A549 (cell line): ENCODE measurements at regions not wholly inside any gene's neighbourhood (a gene's known extent, or its start where the extent isn't known, plus 50 kb on each side); places are given as distances from the start of the nearest gene placed in this dataset.
"Not testable (repeated sequence)": the region's sequence is repeated elsewhere in the genome, so short reads cannot be mapped to it uniquely, and the experiment has no call there.

Source experiments
- ATAC-seq, 2 experiments: fragments of 200-7000 bp in 1 of 2; fragments of >200 bp in 1 of 2; cut with Nextera tagmentation in 1 of 2; cut with Tn5 transposase in 1 of 2; 3 replicates each; pipeline versions ENCODE4 v1.8.0 to v1.9.1; 2018 to 2020; ENCODE audit warnings: mild to moderate bottlenecking in 1 of 2, moderate library complexity in 1 of 2
- CTCF ChIA-PET: fragments of 300-600 bp; sonication (Branson Sonifier 250); formaldehyde crosslinking; extraction: SDS; loops from one replicate; lab custom pipeline; 2021; ENCODE audit warnings: antibody characterized with exemption, inconsistent platforms; lab: Yijun Ruan, JAX
- POLR2A ChIA-PET: fragments of 350-600 bp; formaldehyde crosslinking; extraction: SDS; loops from one replicate; lab custom pipeline; 2021; ENCODE audit warnings: antibody characterized with exemption, inconsistent platforms; lab: Yijun Ruan, JAX
- DNase-seq, 2 experiments: peaks; one replicate each; pipeline versions ENCODE4 v3.0.0 to v3.0.0-alpha.2; 2011 to 2016; ENCODE audit warnings: low read depth in 1 of 2, low spot score in 1 of 2
- FAIRE-seq: peaks from 2 replicates; lab custom pipeline; 2011; peaks lifted over from hg19 to GRCh38; lab: Jason Lieb, UNC
- H3K27ac ChIP-seq, 2 experiments: fragments of >200 bp; sonication (Bioruptor Twin); formaldehyde crosslinking; 3 replicates each; pipeline ENCODE4 v1.5.1; 2016 to 2017
- H3K4me1 ChIP-seq: fragments of >200 bp; sonication (Bioruptor Twin); formaldehyde crosslinking; 3 replicates; pipeline ENCODE4 v1.6.1; 2016
- H3K4me2 ChIP-seq: fragments of >200 bp; sonication (Bioruptor Twin); formaldehyde crosslinking; 3 replicates; pipeline ENCODE4 v1.6.1; 2016
- H3K4me3 ChIP-seq: fragments of >200 bp; sonication (Bioruptor Twin); formaldehyde crosslinking; 3 replicates; pipeline ENCODE4 v1.5.1; 2016
- H3K9me3 ChIP-seq: fragments of >200 bp; sonication (Bioruptor Twin); formaldehyde crosslinking; 3 replicates; pipeline ENCODE4 v1.6.1; 2016
- ATOH8 ChIP-seq: fragments of 250-450 bp; sonication (Bioruptor Pico); IDR thresholded peaks from 2 replicates; pipeline ENCODE4 v1.5.0; 2020; ENCODE audit warnings: low read depth, mild to moderate bottlenecking, moderate library complexity
- CEBPB ChIP-seq, 2 experiments: fragments of >200 bp in 1 of 2; sonication (Bioruptor Twin) in 1 of 2; formaldehyde crosslinking in 1 of 2; IDR thresholded peaks; 2 replicates each; pipeline ENCODE4 v1.6.1; 2012 to 2016
- E2F6 ChIP-seq: IDR thresholded peaks from 2 replicates; pipeline ENCODE4 v1.6.1; 2012; ENCODE audit warnings: low read depth, borderline replicate concordance
- EHMT2 ChIP-seq: fragments of 200-600 bp; sonication (generic); IDR thresholded peaks from 2 replicates; pipeline ENCODE4 v1.6.1; 2016; ENCODE audit warnings: antibody characterized with exemption, low read depth, mild to moderate bottlenecking, moderate library complexity
- ELK1 ChIP-seq: fragments of 150-350 bp; IDR thresholded peaks from 2 replicates; pipeline ENCODE4 v1.6.1; 2014; ENCODE audit warnings: low read depth, mild to moderate bottlenecking, low read length
- EP300 ChIP-seq, 2 experiments: fragments of >200 bp; sonication (Bioruptor Twin); formaldehyde crosslinking; IDR thresholded peaks; 2 replicates in 1 of 2; 3 replicates in 1 of 2; pipeline ENCODE4 v1.6.1; 2016 to 2017
- HDAC2 ChIP-seq: fragments of 200-600 bp; sonication (generic); IDR thresholded peaks from 2 replicates; pipeline ENCODE4 v1.6.1; 2016
- HOXB13 ChIP-seq: fragments of 250-450 bp; sonication (Bioruptor Pico); IDR thresholded peaks from 2 replicates; pipeline ENCODE4 v1.5.0; 2020; ENCODE audit warnings: low read depth, mild to moderate bottlenecking, moderate library complexity
- HOXB5 ChIP-seq: fragments of 250-450 bp; sonication (Bioruptor Pico); IDR thresholded peaks from 2 replicates; pipeline ENCODE4 v1.5.0; 2020; ENCODE audit warnings: mild to moderate bottlenecking, moderate library complexity
- MAX ChIP-seq: IDR thresholded peaks from 2 replicates; pipeline ENCODE4 v1.6.1; 2012
- MAZ ChIP-seq: fragments of 150-350 bp; IDR thresholded peaks from 2 replicates; pipeline ENCODE4 v1.6.1; 2014; ENCODE audit warnings: antibody characterized with exemption, low read depth, low read length, borderline replicate concordance
- MYC ChIP-seq: IDR thresholded peaks from 2 replicates; pipeline ENCODE4 v1.6.1; 2012; ENCODE audit warnings: mild to moderate bottlenecking, inconsistent platforms, low read length, improper control_type of control experiment, borderline replicate concordance
- NFE2L2 ChIP-seq: fragments of 150-350 bp; conservative IDR thresholded peaks from 2 replicates; pipeline ENCODE4 v1.6.1; 2014; ENCODE audit warnings: low read length
- NPAS2 ChIP-seq: fragments of 250-450 bp; sonication (Bioruptor Pico); IDR thresholded peaks from 2 replicates; pipeline ENCODE4 v1.8.0; 2022; ENCODE audit warnings: mild to moderate bottlenecking, moderate library complexity, borderline replicate concordance
- PHF8 ChIP-seq: fragments of 200-600 bp; sonication (generic); IDR thresholded peaks from 2 replicates; pipeline ENCODE4 v1.6.1; 2016; ENCODE audit warnings: low read depth, mild to moderate bottlenecking, antibody characterized with exemption, moderate library complexity, borderline replicate concordance
- SMC3 ChIP-seq: fragments of >200 bp; sonication (Bioruptor Twin); formaldehyde crosslinking; IDR thresholded peaks from 3 replicates; pipeline ENCODE4 v1.6.1; 2018; ENCODE audit warnings: inconsistent platforms
- TP53 ChIP-seq: fragments of 250-450 bp; sonication (Bioruptor Pico); IDR thresholded peaks from 2 replicates; pipeline ENCODE4 v1.5.0; 2021; ENCODE audit warnings: mild to moderate bottlenecking, moderate library complexity
- ZNF302 ChIP-seq: fragments of 250-450 bp; sonication (Bioruptor Pico); IDR thresholded peaks from 2 replicates; pipeline ENCODE4 v1.9.0; 2021; ENCODE audit warnings: inconsistent platforms, mild to moderate bottlenecking, moderate library complexity
- ZSCAN20 ChIP-seq: fragments of 250-450 bp; sonication (Bioruptor Pico); IDR thresholded peaks from 2 replicates; pipeline ENCODE4 v1.8.0; 2022; ENCODE audit warnings: mild to moderate bottlenecking, moderate library complexity
- WGBS: methylation state at CpG from one replicate; pipeline ENCODE4 v1.1.6; 2017; ENCODE audit errors: missing lambda C conversion rate; 5-methylcytosine and 5-hydroxymethylcytosine counted together
- TF ChIP-seq, protein P1 (sequence below): fragments of 450-650 bp; IDR thresholded peaks from 2 replicates; pipeline ENCODE4 v1.6.1; 2014; ENCODE audit warnings: antibody characterized with exemption

- no peak for TF ChIP-seq TP53 (CRISPR knock-in tag)
Measured at GRCh38 chr5:163893281-163893680, 387.9 kb downstream of the MAT2B start (continued).

- ATAC-seq (no peak), FAIRE-seq (no peak), DNase-seq (no peak)
- CTCF ChIA-PET = interaction anchor here (0.9 kb wide), 1 partner anchor 199 kb away, joined by 3 read pairs; no protein-coding TSS in a partner anchor
- TF ChIP-seq NFE2L2 = no peak
- TF ChIP-seq E2F6 = no peak
- TF ChIP-seq ZSCAN20 (CRISPR knock-in tag) = no peak
- no peak for TF ChIP-seq MYC
- TF ChIP-seq ATOH8 (CRISPR knock-in tag) = no peak
- no peak for TF ChIP-seq EP300 (IDR thresholded peaks at IDR 0.05)
- TF ChIP-seq PHF8 = no peak
- TF ChIP-seq HOXB13 (CRISPR knock-in tag) = no peak
- TF ChIP-seq ELK1 = no peak
- no peak for TF ChIP-seq NPAS2 (CRISPR knock-in tag)
- TF ChIP-seq EHMT2 = no peak
- TF ChIP-seq MAZ = no peak
- no peak for TF ChIP-seq TP53 (CRISPR knock-in tag)
- no peak for TF ChIP-seq CEBPB (IDR thresholded peaks at IDR 0.05)
- TF ChIP-seq ZNF302 = no peak
- TF ChIP-seq MAX = no peak
- TF ChIP-seq, protein P1, sequence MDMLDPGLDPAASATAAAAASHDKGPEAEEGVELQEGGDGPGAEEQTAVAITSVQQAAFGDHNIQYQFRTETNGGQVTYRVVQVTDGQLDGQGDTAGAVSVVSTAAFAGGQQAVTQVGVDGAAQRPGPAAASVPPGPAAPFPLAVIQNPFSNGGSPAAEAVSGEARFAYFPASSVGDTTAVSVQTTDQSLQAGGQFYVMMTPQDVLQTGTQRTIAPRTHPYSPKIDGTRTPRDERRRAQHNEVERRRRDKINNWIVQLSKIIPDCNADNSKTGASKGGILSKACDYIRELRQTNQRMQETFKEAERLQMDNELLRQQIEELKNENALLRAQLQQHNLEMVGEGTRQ = no peak
- no peak overlapping the region for H3K4me3 ChIP-seq
- POLR2A ChIA-PET = no interaction called here
- H3K27ac ChIP-seq = no peak overlapping the region
- no peaks in the 10 kb centered on the region for H3K9me3 ChIP-seq
- H3K4me2 ChIP-seq = no peak overlapping the region
- H3K4me1 ChIP-seq = no peaks in the 10 kb centered on the region
Measured at GRCh38 chr5:163894645-163895044, 389.2 kb downstream of the MAT2B start.

- DNase-seq = no peak
- no peak for ATAC-seq
- no peaks in the 10 kb centered on the region for H3K4me1 ChIP-seq
Measured at GRCh38 chr5:163898873-163899272, 393.5 kb downstream of the MAT2B start.

GRCh38 chr5:163907783-163908182, 402.4 kb downstream of the MAT2B start:
- POLR2A ChIA-PET, FAIRE-seq, H3K27ac ChIP-seq, CTCF ChIA-PET, H3K4me1 ChIP-seq, DNase-seq, H3K4me2 ChIP-seq, H3K9me3 ChIP-seq, ATAC-seq, H3K4me3 ChIP-seq: not testable (repeated sequence)
- 5% methylated on average over 1 of the region's 1 CpG for WGBS

More at GRCh38 chr5:163898873-163899272, 393.5 kb downstream of the MAT2B start:
- Histone ChIP-seq H3K4me2 (no peak overlapping the region), H3K27ac (no peak overlapping the region), H3K9me3 (no peaks in the 10 kb centered on the region; the same call in 2 of the 3 replicates), H3K4me3 (no peak overlapping the region)
- ChIA-PET CTCF (interaction anchor here (1.2 to 1.4 kb wide), 2 partner anchors 10 to 21 kb away, joined by 3 to 5 read pairs; no protein-coding TSS in a partner anchor), POLR2A (no interaction called here)
- TF ChIP-seq HOXB5 (CRISPR knock-in tag) (no peak), HDAC2 (no peak), SMC3 (no peak), EP300 (IDR thresholded peaks at IDR 0.05) (no peak)
- FAIRE-seq = no peak
